ENCODE measurements at regions not wholly inside any gene's neighbourhood (a gene's known extent, or its start where the extent isn't known, plus 50 kb on each side); places are given as distances from the start of the nearest gene placed in this dataset.

- no peaks in the 10 kb centered on the region for H3K36me3 ChIP-seq
- H3K27ac ChIP-seq, result no peak overlapping the region
- no peaks in the 10 kb centered on the region for H3K4me1 ChIP-seq (ENCODE audit: control insufficient read depth in 1 of 2, low read depth in 2 of 2)
- H3K27me3 ChIP-seq (replicated peaks; ENCODE audit: insufficient read depth), result no peaks in the 10 kb centered on the region
- no peak for DNase-seq (ENCODE audit: low spot score)
- TF ChIP-seq CTCF (IDR thresholded peaks at IDR 0.05), result no peak
- no peaks in the 10 kb centered on the region for H3K9me3 ChIP-seq
- H3K4me3 ChIP-seq, result no peak overlapping the region
- no peak for ATAC-seq (ENCODE audit: insufficient number of reproducible peaks, low FRiP score, low read depth)
These were observed 337.9 kb upstream of the KITLG start for GRCh38 chr12:88918161-88918560.

GRCh38 chr12:88914967-88915366, 334.7 kb upstream of the KITLG start:
- Histone ChIP-seq H3K9me3 (no peaks in the 10 kb centered on the region), H3K27ac (no peak overlapping the region), H3K4me1 (ENCODE audit: control insufficient read depth in 1 of 2, low read depth in 2 of 2) (no peaks in the 10 kb centered on the region), H3K27me3 (replicated peaks; ENCODE audit: insufficient read depth) (no peaks in the 10 kb centered on the region), H3K4me3 (no peak overlapping the region), H3K36me3 (no peaks in the 10 kb centered on the region)
- DNase-seq (ENCODE audit: low spot score) (no peak), ATAC-seq (ENCODE audit: insufficient number of reproducible peaks, low FRiP score, low read depth) (no peak)
- TF ChIP-seq CTCF (IDR thresholded peaks at IDR 0.05), result no peak

- H3K27me3 ChIP-seq (replicated peaks; ENCODE audit: insufficient read depth), result no peaks in the 10 kb centered on the region
- ATAC-seq (ENCODE audit: insufficient number of reproducible peaks, low FRiP score, low read depth) (no peak), DNase-seq (ENCODE audit: low spot score) (no peak)
- H3K36me3 ChIP-seq, result no peaks in the 10 kb centered on the region
- no peaks in the 10 kb centered on the region for H3K4me1 ChIP-seq (ENCODE audit: control insufficient read depth in 1 of 2, low read depth in 2 of 2)
- no peaks in the 10 kb centered on the region for H3K9me3 ChIP-seq
- TF ChIP-seq CTCF (IDR thresholded peaks at IDR 0.05), result no peak
- H3K4me3 ChIP-seq, result no peak overlapping the region
- H3K27ac ChIP-seq, result no peak overlapping the region
These were observed 329.2 kb upstream of the KITLG start for GRCh38 chr12:88909510-88909909.

GRCh38 chr12:88908345-88908744, 328.1 kb upstream of the KITLG start:
- Histone ChIP-seq H3K4me1 (ENCODE audit: control insufficient read depth in 1 of 2, low read depth in 2 of 2) (no peaks in the 10 kb centered on the region), H3K4me3 (no peak overlapping the region), H3K27ac (no peak overlapping the region), H3K36me3 (no peaks in the 10 kb centered on the region), H3K9me3 (no peaks in the 10 kb centered on the region), H3K27me3 (replicated peaks; ENCODE audit: insufficient read depth) (no peaks in the 10 kb centered on the region)
- ATAC-seq (ENCODE audit: insufficient number of reproducible peaks, low FRiP score, low read depth) (no peak), DNase-seq (ENCODE audit: low spot score) (no peak)
- TF ChIP-seq CTCF (IDR thresholded peaks at IDR 0.05), result no peak

- DNase-seq (ENCODE audit: low spot score) (no peak), ATAC-seq (ENCODE audit: insufficient number of reproducible peaks, low FRiP score, low read depth) (no peak)
- TF ChIP-seq CTCF (IDR thresholded peaks at IDR 0.05), result no peak
- Histone ChIP-seq H3K9me3 (no peaks in the 10 kb centered on the region), H3K27ac (no peak overlapping the region), H3K4me1 (ENCODE audit: control insufficient read depth in 1 of 2, low read depth in 2 of 2) (no peaks in the 10 kb centered on the region), H3K36me3 (no peaks in the 10 kb centered on the region), H3K27me3 (replicated peaks; ENCODE audit: insufficient read depth) (no peaks in the 10 kb centered on the region), H3K4me3 (no peak overlapping the region)
These were observed 324.4 kb upstream of the KITLG start for GRCh38 chr12:88904705-88905104.

Measured in thoracic aorta (tissue), 2 donors.